Prostate gland (tissue), 2 donors: ENCODE measurements at regions not wholly inside any gene's neighbourhood (a gene's known extent, or its start where the extent isn't known, plus 50 kb on each side); places are given as distances from the start of the nearest gene placed in this dataset.

Experiments used
- POLR2A ChIP-seq: fragments of 450-650 bp; IDR thresholded peaks from one replicate; pipeline ENCODE4 v1.6.1; 2016; ENCODE audit warnings: antibody characterized with exemption, mild to moderate bottlenecking
- TF ChIP-seq, protein P1 (sequence below), 4 experiments: fragments of 200-600 bp in 2 of 4; fragments of 450-650 bp in 2 of 4; sonication (generic) in 2 of 4; IDR thresholded peaks; 1 replicate in 3 of 4; 2 replicates in 1 of 4; pipeline ENCODE4 v1.5.1; 2016 to 2019; ENCODE audit warnings: antibody characterized with exemption in 4 of 4, mild to moderate bottlenecking in 2 of 4, moderate library complexity in 2 of 4

DNA sequence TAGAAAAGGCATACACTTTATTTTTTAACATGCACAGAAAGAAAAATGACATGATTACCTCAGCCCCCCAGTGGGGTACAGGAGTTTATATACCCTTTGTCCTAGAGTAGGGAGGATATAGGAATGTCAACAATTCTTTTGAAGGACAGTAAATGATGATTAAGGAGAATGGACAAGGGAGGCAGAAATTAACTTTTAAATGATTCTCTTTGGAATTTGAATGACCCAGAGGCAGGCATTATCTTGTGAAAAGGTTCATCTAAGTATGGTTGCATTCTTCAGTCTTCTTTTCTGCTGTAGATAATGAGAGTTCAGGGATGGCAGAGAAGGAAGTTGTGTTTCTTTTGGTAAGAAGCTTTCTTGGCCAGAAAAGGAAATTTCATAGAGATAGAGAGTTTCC is 971.3 kb downstream of the CNTNAP5 start:
- TF ChIP-seq POLR2A = no peak
- TF ChIP-seq, protein P1, sequence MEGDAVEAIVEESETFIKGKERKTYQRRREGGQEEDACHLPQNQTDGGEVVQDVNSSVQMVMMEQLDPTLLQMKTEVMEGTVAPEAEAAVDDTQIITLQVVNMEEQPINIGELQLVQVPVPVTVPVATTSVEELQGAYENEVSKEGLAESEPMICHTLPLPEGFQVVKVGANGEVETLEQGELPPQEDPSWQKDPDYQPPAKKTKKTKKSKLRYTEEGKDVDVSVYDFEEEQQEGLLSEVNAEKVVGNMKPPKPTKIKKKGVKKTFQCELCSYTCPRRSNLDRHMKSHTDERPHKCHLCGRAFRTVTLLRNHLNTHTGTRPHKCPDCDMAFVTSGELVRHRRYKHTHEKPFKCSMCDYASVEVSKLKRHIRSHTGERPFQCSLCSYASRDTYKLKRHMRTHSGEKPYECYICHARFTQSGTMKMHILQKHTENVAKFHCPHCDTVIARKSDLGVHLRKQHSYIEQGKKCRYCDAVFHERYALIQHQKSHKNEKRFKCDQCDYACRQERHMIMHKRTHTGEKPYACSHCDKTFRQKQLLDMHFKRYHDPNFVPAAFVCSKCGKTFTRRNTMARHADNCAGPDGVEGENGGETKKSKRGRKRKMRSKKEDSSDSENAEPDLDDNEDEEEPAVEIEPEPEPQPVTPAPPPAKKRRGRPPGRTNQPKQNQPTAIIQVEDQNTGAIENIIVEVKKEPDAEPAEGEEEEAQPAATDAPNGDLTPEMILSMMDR (IDR thresholded peaks at IDR 0.05) = no peak
